B cell (primary cell): ENCODE measurements at regions not wholly inside any gene's neighbourhood (a gene's known extent, or its start where the extent isn't known, plus 50 kb on each side); places are given as distances from the start of the nearest gene placed in this dataset.

Experiments used
- ATAC-seq: fragments of 200-7000 bp; cut with Tn5 transposase; one replicate; pipeline ENCODE4 v1.10.0; 2021; ENCODE audit warnings: low read depth, mild to moderate bottlenecking, moderate number of reproducible peaks, moderate library complexity
- CTCF ChIA-PET: fragments of 350-600 bp; sonication (Branson Sonifier 250); formaldehyde crosslinking; loops from one replicate; lab custom pipeline; 2021; ENCODE audit warnings: antibody characterized with exemption, inconsistent platforms; lab: Charles Lee
- POLR2A ChIA-PET: fragments of 350-600 bp; sonication (Branson Sonifier 250); formaldehyde crosslinking; loops from one replicate; lab custom pipeline; 2021; ENCODE audit warnings: antibody characterized with exemption; lab: Charles Lee
- DNase-seq: peaks from one replicate; pipeline ENCODE4 v3.0.0; 2013
- H2AFZ ChIP-seq: 2 replicates; pipeline ENCODE4 v1.6.1; 2012; ENCODE audit warnings: mild to moderate bottlenecking, low read depth, low read length; ENCODE audit not compliant: insufficient read depth, poor library complexity, severe bottlenecking
- H3K27ac ChIP-seq, 2 donors: 1 replicate in 1 of 2; 2 replicates in 1 of 2; pipeline ENCODE4 v1.5.1; 2012 to 2013; ENCODE audit warnings: low read length in 2 of 2, mild to moderate bottlenecking in 2 of 2, moderate library complexity in 1 of 2
- H3K27me3 ChIP-seq, 4 experiments: fragments of 200-600 bp in 1 of 4; sonication (generic) in 1 of 4; replicated peaks in 1 of 4; 1 replicate in 2 of 4; 2 replicates in 2 of 4; pipeline versions ENCODE4 v1.6.1 to v1.7.0; 2013 to 2016; ENCODE audit warnings: low read length in 3 of 4, mild to moderate bottlenecking in 2 of 4, mixed read lengths in 1 of 4, moderate library complexity in 1 of 4; ENCODE audit not compliant: insufficient read depth in 4 of 4, control insufficient read depth in 3 of 4; ENCODE audit errors: control extremely low read depth in 1 of 4
- H3K36me3 ChIP-seq, 2 experiments: replicated peaks in 1 of 2; 1 replicate in 1 of 2; 2 replicates in 1 of 2; pipeline versions ENCODE4 v1.6.1 to v1.7.1; 2013; ENCODE audit warnings: low read length in 1 of 2; ENCODE audit not compliant: insufficient read depth in 2 of 2, control insufficient read depth in 1 of 2; ENCODE audit errors: control extremely low read depth in 1 of 2, extremely low read depth in 1 of 2
- H3K4me1 ChIP-seq, 2 donors: fragments of 200-600 bp in 1 of 2; sonication (generic) in 1 of 2; 1 replicate in 1 of 2; 2 replicates in 1 of 2; pipeline versions ENCODE4 v1.5.1 to v1.6.1; 2013 to 2017; ENCODE audit warnings: low read length in 2 of 2; ENCODE audit not compliant: control insufficient read depth in 2 of 2, insufficient read depth in 2 of 2
- H3K4me2 ChIP-seq: replicated peaks from 2 replicates; pipeline ENCODE3; 2012; ENCODE audit warnings: mild to moderate bottlenecking, low read depth, low read length; ENCODE audit not compliant: poor library complexity, severe bottlenecking
- H3K4me3 ChIP-seq, 5 experiments: fragments of 200-600 bp in 1 of 5; sonication (generic) in 1 of 5; 1 replicate in 3 of 5; 2 replicates in 2 of 5; pipeline versions ENCODE4 v1.5.1 to v1.7.0; 2011 to 2016; ENCODE audit warnings: low read length in 4 of 5, mild to moderate bottlenecking in 4 of 5, low read depth in 2 of 5, control low read depth in 1 of 5, moderate library complexity in 1 of 5; ENCODE audit not compliant: insufficient read depth in 1 of 5; ENCODE audit errors: control extremely low read depth in 1 of 5, extremely low read depth in 1 of 5
- H3K79me2 ChIP-seq: fragments of 200-600 bp; sonication (generic); one replicate; pipeline ENCODE4 v1.6.0; 2016; ENCODE audit warnings: low read length; ENCODE audit not compliant: control insufficient read depth, insufficient read depth
- H3K9ac ChIP-seq: fragments of 200-600 bp; sonication (generic); 2 replicates; pipeline ENCODE4 v1.6.1; 2017; ENCODE audit warnings: mild to moderate bottlenecking, low read length, moderate library complexity
- H3K9me3 ChIP-seq, 3 donors: one replicate each; pipeline versions ENCODE4 v1.6.1 to v1.7.1; 2013; ENCODE audit warnings: low read length in 2 of 3; ENCODE audit not compliant: control insufficient read depth in 2 of 3, insufficient read depth in 1 of 3; ENCODE audit errors: control extremely low read depth in 1 of 3
- H4K20me1 ChIP-seq: 2 replicates; pipeline ENCODE4 v1.6.0; 2012; ENCODE audit warnings: mild to moderate bottlenecking, low read length; ENCODE audit not compliant: insufficient read depth, control insufficient read depth, poor library complexity, severe bottlenecking
- H3K27ac Mint-ChIP-seq: one replicate; pipeline ENCODE4 v1.8.0; 2021; ENCODE audit warnings: mixed read lengths
- H3K27me3 Mint-ChIP-seq: one replicate; pipeline ENCODE4 v1.8.0; 2021; ENCODE audit warnings: mixed read lengths
- H3K4me1 Mint-ChIP-seq: one replicate; pipeline ENCODE4 v1.8.0; 2021; ENCODE audit warnings: mixed read lengths
- H3K4me3 Mint-ChIP-seq: one replicate; pipeline ENCODE4 v1.8.0; 2021; ENCODE audit warnings: mixed read lengths
- H3K9me3 Mint-ChIP-seq: one replicate; pipeline ENCODE4 v1.8.0; 2022; ENCODE audit warnings: mixed read lengths; ENCODE audit not compliant: insufficient read depth
- EZH2 ChIP-seq: IDR thresholded peaks from 2 replicates; pipeline ENCODE4 v1.6.1; 2012; ENCODE audit warnings: borderline replicate concordance, low read depth, mild to moderate bottlenecking, moderate library complexity, low read length; ENCODE audit not compliant: insufficient read depth, poor library complexity, severe bottlenecking
- WGBS: methylation state at CpG from one replicate; pipeline ENCODE4 v1.1.5; 2013; ENCODE audit warnings: missing lambda C conversion rate; ENCODE audit not compliant: insufficient coverage; 5-methylcytosine and 5-hydroxymethylcytosine counted together
- intact Hi-C: fragments of 100-400 bp; cut with micrococcal nuclease; formaldehyde crosslinking; loops from one replicate; pipeline ENCODE4 v1.10.0; 2022
- TF ChIP-seq, protein P1 (sequence below): fragments of 200-600 bp; IDR thresholded peaks from one replicate; pipeline ENCODE4 v1.8.0; 2022; ENCODE audit warnings: antibody characterized with exemption, mild to moderate bottlenecking

DNA sequence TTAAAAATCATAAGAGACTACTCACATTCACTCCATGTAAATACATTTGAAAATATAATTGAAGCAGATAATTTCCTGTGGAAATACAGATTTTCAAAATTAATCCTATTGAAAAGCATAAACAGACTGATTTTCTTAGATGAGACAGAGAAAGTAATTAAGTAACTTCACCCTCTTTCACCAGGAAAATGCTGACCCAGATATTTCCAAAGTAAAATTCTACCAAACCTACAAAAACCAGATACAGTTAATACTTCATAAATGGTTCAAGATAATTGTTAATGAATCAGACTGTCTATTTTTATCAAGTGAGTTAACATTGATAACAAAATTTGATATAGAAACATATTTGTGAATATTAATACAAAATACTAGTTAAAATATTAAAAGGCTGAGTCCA lies 233.5 kb upstream of the KHDRBS2 start:
- H3K4me3 ChIP-seq: no peak overlapping the region
- no peaks in the 10 kb centered on the region for H3K9me3 ChIP-seq
- TF ChIP-seq, protein P1, sequence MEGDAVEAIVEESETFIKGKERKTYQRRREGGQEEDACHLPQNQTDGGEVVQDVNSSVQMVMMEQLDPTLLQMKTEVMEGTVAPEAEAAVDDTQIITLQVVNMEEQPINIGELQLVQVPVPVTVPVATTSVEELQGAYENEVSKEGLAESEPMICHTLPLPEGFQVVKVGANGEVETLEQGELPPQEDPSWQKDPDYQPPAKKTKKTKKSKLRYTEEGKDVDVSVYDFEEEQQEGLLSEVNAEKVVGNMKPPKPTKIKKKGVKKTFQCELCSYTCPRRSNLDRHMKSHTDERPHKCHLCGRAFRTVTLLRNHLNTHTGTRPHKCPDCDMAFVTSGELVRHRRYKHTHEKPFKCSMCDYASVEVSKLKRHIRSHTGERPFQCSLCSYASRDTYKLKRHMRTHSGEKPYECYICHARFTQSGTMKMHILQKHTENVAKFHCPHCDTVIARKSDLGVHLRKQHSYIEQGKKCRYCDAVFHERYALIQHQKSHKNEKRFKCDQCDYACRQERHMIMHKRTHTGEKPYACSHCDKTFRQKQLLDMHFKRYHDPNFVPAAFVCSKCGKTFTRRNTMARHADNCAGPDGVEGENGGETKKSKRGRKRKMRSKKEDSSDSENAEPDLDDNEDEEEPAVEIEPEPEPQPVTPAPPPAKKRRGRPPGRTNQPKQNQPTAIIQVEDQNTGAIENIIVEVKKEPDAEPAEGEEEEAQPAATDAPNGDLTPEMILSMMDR: no peak
- no peak for TF ChIP-seq EZH2
- intact Hi-C loops: no loop called here
- no peak overlapping the region for H3K4me3 Mint-ChIP-seq
- H3K9ac ChIP-seq: no peak overlapping the region
- POLR2A ChIA-PET: no interaction called here
- H3K79me2 ChIP-seq: no peaks in the 10 kb centered on the region
- no peaks in the 10 kb centered on the region for H3K36me3 ChIP-seq
- DNase-seq (no peak), ATAC-seq (no peak)
- H3K4me1 Mint-ChIP-seq: peaks cover 14% of the 10 kb centered on the region
- no peak overlapping the region for H3K4me2 ChIP-seq
- H2AFZ ChIP-seq: no peak overlapping the region
- no peaks in the 10 kb centered on the region for H3K27me3 Mint-ChIP-seq
- H3K4me1 ChIP-seq: peaks cover 10 to 14% of the 10 kb centered on the region in 2 donors
- H4K20me1 ChIP-seq: no peaks in the 10 kb centered on the region
- no peak overlapping the region for H3K27ac ChIP-seq
- no peaks in the 10 kb centered on the region for H3K27me3 ChIP-seq
- CTCF ChIA-PET: no interaction called here
- no peaks in the 10 kb centered on the region for H3K9me3 Mint-ChIP-seq
- no peak overlapping the region for H3K27ac Mint-ChIP-seq

DNA sequence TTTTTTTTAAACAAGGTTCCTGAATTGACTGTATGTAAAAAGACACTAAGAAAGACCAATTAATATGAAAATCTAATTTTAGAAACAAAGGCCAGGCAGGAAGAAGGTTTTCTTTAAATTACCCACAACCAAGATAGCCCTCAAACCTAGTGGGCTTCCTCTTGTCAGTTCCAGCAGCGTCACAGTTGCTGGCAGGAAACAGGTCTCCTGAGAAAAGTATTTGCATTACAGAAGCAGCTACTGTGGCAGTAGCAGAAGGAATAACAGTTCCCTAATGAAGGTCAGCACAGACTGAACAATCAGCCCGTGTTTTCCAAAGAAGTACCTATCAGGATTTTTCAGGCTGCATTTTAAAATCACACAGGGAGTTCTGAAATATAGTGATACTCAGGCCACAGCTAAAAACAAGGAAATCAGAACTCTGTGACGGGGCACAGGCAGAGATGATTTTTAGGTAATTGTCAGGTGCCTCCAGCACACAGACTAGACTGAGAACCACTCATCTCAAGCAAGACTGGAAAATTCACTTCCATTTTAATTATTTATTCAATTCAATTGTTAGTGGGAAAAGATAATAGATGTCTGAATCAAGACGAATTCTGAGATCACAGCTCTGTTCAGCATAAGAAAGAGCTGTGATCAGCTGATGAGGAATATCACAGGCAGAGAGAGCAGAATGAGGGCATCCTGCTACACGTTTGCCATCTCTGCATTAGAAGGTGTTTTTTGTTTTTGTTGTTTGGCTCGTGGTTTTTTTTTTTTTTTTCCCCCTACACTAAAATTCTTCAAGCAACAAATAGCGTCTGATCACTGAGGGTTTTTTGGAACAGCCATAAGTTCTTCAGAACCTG lies 230.5 kb upstream of the KHDRBS2 start:
- H3K79me2 ChIP-seq: no peaks in the 10 kb centered on the region
- H3K27me3 ChIP-seq: no peaks in the 10 kb centered on the region
- Mint-ChIP-seq H3K27ac (no peak overlapping the region), H3K4me3 (peak overlapping the region; percentile 44), H3K27me3 (no peaks in the 10 kb centered on the region), H3K4me1 (peaks cover 14% of the 10 kb centered on the region), H3K9me3 (no peaks in the 10 kb centered on the region)
- TF ChIP-seq, protein P1: no peak
- TF ChIP-seq EZH2: no peak
- peak overlapping the region; percentile 49 for H2AFZ ChIP-seq
- ChIA-PET CTCF (no interaction called here), POLR2A (no interaction called here)
- DNase-seq (peak; percentile 30), ATAC-seq (peak; percentile 58)
- H4K20me1 ChIP-seq: no peaks in the 10 kb centered on the region
- H3K36me3 ChIP-seq: no peaks in the 10 kb centered on the region
- WGBS: 0% methylated on average over 2 of the region's 7 CpGs
- intact Hi-C loops: no loop called here
- peak overlapping the region; percentile 20 for H3K9ac ChIP-seq
- no peaks in the 10 kb centered on the region for H3K9me3 ChIP-seq
- H3K4me2 ChIP-seq: peak overlapping the region; percentile 38
- H3K4me3 ChIP-seq: no peak overlapping the region
- peaks cover 10 to 14% of the 10 kb centered on the region in 2 donors for H3K4me1 ChIP-seq
- H3K27ac ChIP-seq: no peak overlapping the region
